Stimulated activated CD4-positive, alpha-beta T cell treated with anti-CD3 and anti-CD28 coated beads, Interleukin-15, amount 100 ng/mL, for 24 hours (primary cell): ENCODE measurements at regions not wholly inside any gene's neighbourhood (a gene's known extent, or its start where the extent isn't known, plus 50 kb on each side); places are given as distances from the start of the nearest gene placed in this dataset.
"Not testable (repeated sequence)": the region's sequence is repeated elsewhere in the genome, so short reads cannot be mapped to it uniquely, and the experiment has no call there.

Experiments
- DNase-seq: peaks from one replicate; pipeline ENCODE4 v3.0.0-alpha.2; 2020

- DNase-seq, result no peak
Observed at GRCh38 chr14:105711841-105712460, 185.6 kb downstream of the TMEM121 start.

DNA sequence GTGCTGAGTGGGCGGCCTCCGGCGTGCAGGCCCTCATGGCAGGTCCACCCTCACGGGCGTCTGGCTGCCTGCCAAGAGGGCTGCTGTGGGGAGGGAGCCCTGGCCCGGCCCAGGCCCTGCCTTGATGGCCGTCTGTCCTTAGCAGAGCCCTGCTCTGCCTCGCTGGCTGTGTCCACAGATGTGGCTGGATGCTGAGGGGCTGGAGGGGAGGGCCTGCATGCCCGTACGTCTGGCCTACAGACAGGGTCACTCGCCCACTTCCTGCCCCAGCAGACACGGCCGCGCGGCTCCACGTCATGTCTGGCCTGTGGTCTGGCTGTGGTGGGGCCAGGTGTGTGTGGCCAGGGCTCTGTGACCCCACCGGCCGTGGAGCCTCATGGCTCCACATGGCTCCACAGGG is 186.3 kb downstream of the TMEM121 start:
- DNase-seq, result not testable (repeated sequence)

DNA sequence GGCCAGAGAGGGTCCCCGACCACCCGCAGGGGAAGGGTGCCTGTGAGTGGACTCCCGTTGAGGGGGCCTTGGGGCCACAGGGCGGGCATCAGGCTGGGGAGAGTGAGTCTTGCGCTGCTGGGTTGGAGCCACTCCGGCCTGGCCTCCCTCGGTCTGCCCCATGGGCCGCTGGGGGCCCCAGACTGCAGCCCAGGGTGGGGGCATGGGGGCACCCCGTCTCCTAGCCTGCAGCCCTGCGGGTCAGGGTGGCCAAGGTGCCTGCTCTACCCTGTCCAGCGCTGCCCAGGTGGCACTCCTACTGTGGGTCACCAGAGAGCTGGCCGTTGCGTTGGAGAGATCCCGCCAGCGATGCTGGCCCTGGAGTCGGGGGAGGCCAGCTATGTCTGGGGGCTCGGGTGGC is 186.8 kb downstream of the TMEM121 start:
- DNase-seq, result not testable (repeated sequence)

DNA sequence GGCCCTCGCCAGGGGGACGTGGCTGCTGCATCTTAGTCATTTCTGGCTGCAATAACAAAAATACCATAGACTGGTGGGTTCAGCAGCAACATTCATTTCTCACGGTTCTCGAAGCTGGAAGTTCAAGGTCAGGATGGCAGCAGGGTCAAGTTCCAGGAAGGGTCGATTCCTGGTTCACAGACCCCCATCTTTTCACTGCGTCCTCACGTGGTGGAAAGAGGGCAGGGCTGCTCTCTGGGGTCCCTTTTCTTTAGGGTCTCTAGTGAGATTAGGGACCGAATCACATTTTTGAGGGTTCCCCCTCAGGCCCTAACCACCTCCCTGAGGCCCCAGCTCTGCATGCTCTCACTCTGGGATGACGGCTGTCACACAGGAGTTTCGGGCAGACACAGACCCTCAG is 187.5 kb downstream of the TMEM121 start:
- not testable (repeated sequence) for DNase-seq

DNA sequence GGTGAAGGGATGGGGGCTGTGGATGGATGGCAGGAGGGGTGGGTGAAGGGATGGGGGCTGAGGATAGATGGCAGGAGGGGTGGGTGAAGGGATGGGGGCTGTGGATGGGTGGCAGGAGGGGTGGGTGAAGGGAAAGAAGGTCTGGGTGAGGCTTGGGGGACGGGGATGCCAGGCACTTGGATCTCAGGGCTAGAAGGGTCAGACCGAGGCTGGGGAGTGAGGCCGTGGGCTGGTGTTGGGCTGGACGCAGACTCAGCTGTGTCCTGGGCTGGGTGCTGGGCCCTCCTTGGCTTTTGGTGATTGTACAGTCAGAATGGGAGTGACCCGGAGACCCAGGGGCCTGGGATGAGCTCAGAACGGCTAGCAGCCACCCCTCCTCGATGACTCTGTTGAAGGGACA is 192.4 kb downstream of the TMEM121 start:
- DNase-seq, result not testable (repeated sequence)

DNA sequence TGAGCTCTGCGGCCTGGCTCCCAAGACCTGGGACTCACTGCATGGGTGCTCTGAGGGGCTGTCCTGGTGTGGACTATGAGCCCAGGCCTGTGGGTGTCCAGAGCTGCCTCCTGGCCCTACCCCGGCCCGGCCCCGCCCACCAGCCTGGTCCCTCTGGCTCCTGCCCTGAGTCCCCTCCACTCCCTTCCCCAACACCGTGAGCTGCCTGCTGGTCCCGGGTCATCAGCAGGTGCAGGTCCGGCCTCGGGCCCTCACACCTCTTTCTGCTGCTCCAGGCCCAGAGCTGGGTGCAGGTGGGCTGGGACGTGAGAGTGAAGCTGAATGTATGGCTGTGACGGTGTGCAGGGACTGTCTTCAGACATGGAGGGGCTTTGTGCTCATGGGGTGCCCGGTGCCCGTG is 193.7 kb downstream of the TMEM121 start:
- not testable (repeated sequence) for DNase-seq

GRCh38 chr14:105720852-105721601 is 194.6 kb downstream of the TMEM121 start:
- not testable (repeated sequence) for DNase-seq

GRCh38 chr14:105721602-105721970 is 195.2 kb downstream of the TMEM121 start:
- not testable (repeated sequence) for DNase-seq

GRCh38 chr14:105721996-105722709 is 195.8 kb downstream of the TMEM121 start:
- not testable (repeated sequence) for DNase-seq

- not testable (repeated sequence) for DNase-seq
Observed at GRCh38 chr14:105723271-105723670, 196.9 kb downstream of the TMEM121 start.

- DNase-seq, result not testable (repeated sequence)
Observed at GRCh38 chr14:105723776-105724175, 197.4 kb downstream of the TMEM121 start.

GRCh38 chr14:105729825-105730368 is 203.5 kb downstream of the TMEM121 start:
- not testable (repeated sequence) for DNase-seq

- DNase-seq, result not testable (repeated sequence)
Observed at GRCh38 chr14:105730731-105731130, 204.3 kb downstream of the TMEM121 start.

DNA sequence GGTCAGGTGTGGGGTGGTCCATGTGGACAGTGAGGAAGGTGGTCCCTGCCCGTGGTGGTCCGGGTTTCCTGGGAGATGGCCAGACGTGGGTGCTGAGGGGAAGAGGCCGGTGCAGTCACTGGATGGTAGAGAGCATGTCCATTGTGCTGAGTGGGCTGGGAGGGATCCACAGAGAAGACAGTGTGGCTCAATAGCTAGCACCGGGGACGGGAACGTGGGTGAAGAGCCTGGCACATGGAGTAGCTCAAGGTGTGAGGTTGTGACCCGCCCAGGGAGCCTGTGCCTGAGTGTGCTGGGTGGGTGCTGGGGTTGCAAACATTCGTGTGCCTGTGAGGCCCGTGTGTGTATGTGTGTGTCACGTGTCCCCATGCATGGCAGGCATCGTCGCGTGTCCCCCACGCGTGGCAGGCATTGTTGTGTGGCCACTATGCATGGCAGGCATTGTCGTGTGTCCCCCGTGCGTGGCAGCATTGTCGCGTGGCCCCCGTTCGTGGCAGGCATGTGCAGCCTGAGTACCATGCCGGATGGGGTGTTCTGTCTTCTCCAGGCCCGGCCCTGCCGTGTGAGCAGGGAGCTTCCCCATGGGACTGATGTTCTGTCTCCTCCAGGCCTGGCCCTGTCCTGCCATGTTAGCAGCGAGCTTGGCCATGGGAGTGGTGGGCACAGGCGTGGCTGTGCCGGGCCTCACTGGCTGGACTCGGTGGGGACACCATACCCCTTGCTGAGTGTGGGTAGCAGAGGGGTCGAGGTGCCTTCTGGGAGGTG is 205.0 kb downstream of the TMEM121 start:
- DNase-seq, result not testable (repeated sequence)

GRCh38 chr14:105733081-105734065 is 207.0 kb downstream of the TMEM121 start:
- no peak for DNase-seq

DNA sequence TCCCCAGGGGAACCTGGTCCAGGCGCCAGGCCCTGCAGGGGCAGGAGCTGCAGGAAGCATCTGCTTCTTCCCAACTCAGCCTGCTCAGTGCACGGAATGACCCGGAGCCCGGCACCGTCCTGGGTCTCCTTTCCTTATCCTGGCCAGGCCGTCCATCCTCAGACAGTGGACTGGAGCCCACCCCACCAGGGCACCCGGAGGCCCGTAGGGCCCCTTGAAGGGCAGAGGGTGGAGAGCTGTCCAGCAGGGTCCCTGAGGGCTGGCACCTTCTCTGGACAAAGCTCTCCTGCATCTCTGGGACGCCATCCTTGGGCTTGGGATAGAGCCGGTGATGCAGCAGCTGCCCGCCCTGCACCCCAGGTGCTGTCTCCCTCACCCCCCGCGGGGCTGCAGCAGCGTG is 207.9 kb downstream of the TMEM121 start:
- not testable (repeated sequence) for DNase-seq

DNA sequence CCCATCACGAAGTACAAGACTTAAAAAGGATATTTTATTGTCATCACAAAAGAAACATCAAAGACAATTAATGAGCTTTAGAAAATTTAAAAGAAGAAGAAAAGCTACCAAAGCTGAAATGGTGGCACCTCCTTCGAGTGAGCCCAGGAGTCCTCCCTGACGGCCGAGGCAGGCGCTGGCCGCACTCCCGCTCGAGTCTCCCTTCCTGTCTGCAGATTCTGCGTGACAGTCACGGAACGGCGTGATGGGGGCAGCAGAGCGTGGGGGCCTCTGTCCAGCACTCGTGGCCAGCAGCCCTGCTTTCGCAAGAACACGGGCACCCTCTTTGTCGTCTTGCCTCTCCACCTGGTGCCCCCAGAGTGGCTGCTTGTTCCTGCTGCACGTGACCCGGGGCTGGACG is 209.9 kb downstream of the TMEM121 start:
- DNase-seq, result not testable (repeated sequence)

DNA sequence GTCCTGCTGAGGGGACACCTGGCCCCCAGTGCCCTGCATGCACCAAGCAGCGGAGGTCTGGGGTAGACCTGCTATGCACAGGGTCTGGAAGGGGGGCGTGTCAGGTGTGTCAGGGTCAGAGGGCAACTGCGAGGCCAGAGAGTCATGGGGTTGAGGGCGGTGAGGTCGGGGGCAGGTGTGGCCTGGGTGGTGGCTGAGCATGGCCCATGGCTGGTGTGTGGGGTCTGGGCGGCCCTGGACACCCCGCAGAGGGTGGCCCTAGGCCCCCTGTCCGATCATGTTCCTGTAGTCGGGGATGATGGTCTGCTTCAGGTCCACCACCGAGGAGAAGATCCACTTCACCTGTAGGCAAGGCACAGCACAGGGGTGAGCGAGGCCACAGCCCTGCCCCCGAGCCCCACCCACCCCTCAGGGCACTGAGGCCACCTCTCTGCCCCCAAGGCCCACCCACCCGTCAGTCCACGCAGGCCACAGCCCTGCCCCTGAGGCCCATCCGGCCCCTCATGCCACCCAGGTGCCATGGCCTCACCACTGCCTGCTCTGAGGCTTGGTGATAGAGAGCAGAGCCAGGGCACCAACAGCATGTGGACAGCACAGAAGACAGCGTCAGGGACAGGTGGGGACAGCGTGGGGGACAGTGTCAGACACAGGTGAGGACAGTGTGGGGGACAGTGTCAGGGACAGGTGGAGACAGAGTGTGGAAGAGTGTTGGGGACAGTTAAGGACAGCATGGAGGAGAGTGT is 211.3 kb downstream of the TMEM121 start:
- DNase-seq, result no peak

DNA sequence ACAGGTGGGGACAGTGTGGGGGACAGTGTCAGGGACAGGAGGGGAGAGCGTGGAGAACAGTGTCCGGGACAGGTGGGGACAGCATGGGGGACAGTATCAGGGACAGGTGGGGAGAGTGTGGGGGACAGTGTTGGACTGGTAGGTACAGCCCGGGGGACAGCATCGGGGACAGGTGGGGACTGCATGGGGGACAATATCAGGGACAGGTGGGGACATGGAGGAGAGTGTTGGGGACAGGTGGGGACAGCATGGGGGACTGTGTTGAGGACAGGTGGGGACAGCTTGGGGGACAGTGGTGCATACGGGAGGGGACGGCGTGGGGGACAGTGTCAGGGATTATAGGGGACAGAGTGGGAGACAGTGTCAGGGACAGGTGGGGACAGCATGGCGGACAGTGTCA is 212.3 kb downstream of the TMEM121 start:
- no peak for DNase-seq

DNA sequence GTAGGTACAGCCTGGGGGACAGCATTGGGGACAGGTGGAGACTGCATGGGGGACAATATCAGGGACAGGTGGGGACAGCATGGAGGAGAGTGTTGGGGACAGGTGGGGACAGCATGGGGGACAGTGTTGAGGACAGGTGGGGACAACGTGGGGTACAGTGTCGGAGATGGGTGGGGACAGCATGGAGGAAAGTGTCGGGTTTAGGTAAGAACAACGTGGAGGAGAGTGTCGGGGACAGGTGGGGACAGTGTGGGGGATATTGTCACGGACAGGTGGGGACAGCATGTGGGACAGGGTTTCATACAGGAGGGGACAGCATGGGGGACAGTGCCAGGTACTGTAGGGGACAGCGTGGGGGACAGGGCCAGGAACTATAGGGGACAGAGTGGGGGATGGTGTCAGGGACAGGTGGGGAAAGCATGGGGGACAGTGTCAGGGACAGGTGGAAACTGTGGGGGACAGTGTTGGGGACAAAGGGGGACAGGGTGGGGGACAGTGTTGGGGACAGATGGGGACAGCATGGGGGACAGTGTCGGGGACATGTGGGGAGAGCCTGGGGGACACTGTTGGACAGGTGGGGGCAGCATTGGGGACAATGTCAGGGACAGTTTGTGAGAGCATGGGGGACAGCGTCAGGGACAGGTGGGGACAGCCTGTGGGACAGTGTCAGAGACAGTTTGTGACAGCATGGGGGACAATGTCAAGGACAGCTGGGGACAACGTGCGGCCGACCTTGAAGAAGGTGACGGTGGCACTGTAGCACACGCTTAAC is 213.1 kb downstream of the TMEM121 start:
- no peak for DNase-seq
